SK-N-SH (cell line): ENCODE measurements at regions not wholly inside any gene's neighbourhood (a gene's known extent, or its start where the extent isn't known, plus 50 kb on each side); places are given as distances from the start of the nearest gene placed in this dataset.

ENCODE experiments used
- CTCF ChIA-PET: fragments of 300-600, 350-600 bp; formaldehyde crosslinking; extraction: SDS; loops from one replicate; lab custom pipeline; 2021; lab: Yijun Ruan, JAX
- POLR2A ChIA-PET: fragments of 350-600 bp; sonication (Branson Sonifier 250); formaldehyde crosslinking; extraction: SDS; loops from one replicate; lab custom pipeline; 2020; ENCODE audit warnings: antibody characterized with exemption, inconsistent platforms; lab: Yijun Ruan, JAX
- DNase-seq: peaks from one replicate; pipeline ENCODE4 v3.0.0; 2012
- H2AFZ ChIP-seq: fragments of 200-600 bp; sonication (generic); 2 replicates; pipeline ENCODE4 v1.8.1; 2016; ENCODE audit warnings: antibody characterized with exemption, mild to moderate bottlenecking, low read depth
- H3F3A ChIP-seq: fragments of 200-600 bp; sonication (generic); replicated peaks from 2 replicates; pipeline ENCODE3; 2016; ENCODE audit warnings: antibody characterized with exemption, mild to moderate bottlenecking; ENCODE audit not compliant: insufficient read depth
- H3K27ac ChIP-seq, 2 experiments: fragments of 200-500 bp in 1 of 2; fragments of 200-600 bp in 1 of 2; sonication (Bioruptor generic) in 1 of 2; sonication (generic), shearing (Covaris generic) in 1 of 2; 2 replicates each; pipeline versions ENCODE4 v1.5.1 to v1.6.1; 2014 to 2016; ENCODE audit warnings: low read depth in 2 of 2, inconsistent platforms in 1 of 2, low read length in 1 of 2, mild to moderate bottlenecking in 1 of 2, mixed read lengths in 1 of 2
- H3K27me3 ChIP-seq: fragments of 200-600 bp; sonication (generic), shearing (Covaris generic); 2 replicates; pipeline ENCODE4 v1.6.1; 2016; ENCODE audit warnings: mixed run types; ENCODE audit not compliant: insufficient read depth
- H3K36me3 ChIP-seq, 2 experiments: fragments of 200-500 bp in 1 of 2; fragments of 200-600 bp in 1 of 2; sonication (Bioruptor generic) in 1 of 2; sonication (generic) in 1 of 2; replicated peaks in 1 of 2; 2 replicates each; pipeline versions ENCODE3 to v1.5.1; 2014 to 2016; ENCODE audit warnings: low read length in 1 of 2, mild to moderate bottlenecking in 1 of 2; ENCODE audit not compliant: insufficient read depth in 2 of 2, control insufficient read depth in 1 of 2
- H3K4me1 ChIP-seq, 2 experiments: fragments of 200-500 bp in 1 of 2; fragments of 200-600 bp in 1 of 2; sonication (Bioruptor generic) in 1 of 2; sonication (generic), shearing (Covaris generic) in 1 of 2; 2 replicates each; pipeline versions ENCODE4 v1.5.1 to v1.6.1; 2014 to 2016; ENCODE audit warnings: low read depth in 1 of 2, low read length in 1 of 2, mixed run types in 1 of 2; ENCODE audit not compliant: insufficient read depth in 2 of 2, control insufficient read depth in 1 of 2
- H3K4me2 ChIP-seq: fragments of 200-600 bp; sonication (generic), shearing (Covaris generic); 2 replicates; pipeline ENCODE4 v1.6.1; 2017; ENCODE audit warnings: mixed run types
- H3K4me3 ChIP-seq, 2 experiments: fragments of 200-500 bp in 1 of 2; fragments of 200-600 bp in 1 of 2; sonication (Bioruptor generic) in 1 of 2; sonication (generic), shearing (Covaris generic) in 1 of 2; 2 replicates each; pipeline versions ENCODE4 v1.5.1 to v1.8.1; 2014 to 2016; ENCODE audit warnings: low read depth in 2 of 2, inconsistent platforms in 1 of 2, low read length in 1 of 2, mild to moderate bottlenecking in 1 of 2, mixed read lengths in 1 of 2, moderate library complexity in 1 of 2
- H3K79me2 ChIP-seq: fragments of 200-600 bp; sonication (generic); 2 replicates; pipeline ENCODE4 v1.8.1; 2017; ENCODE audit warnings: mild to moderate bottlenecking; ENCODE audit not compliant: insufficient read depth
- H3K9ac ChIP-seq: fragments of 200-600 bp; sonication (generic); 2 replicates; pipeline ENCODE4 v1.6.1; 2017; ENCODE audit warnings: mixed run types
- H3K9me2 ChIP-seq: fragments of 200-600 bp; sonication (generic); 2 replicates; pipeline ENCODE4 v1.6.1; 2017; ENCODE audit warnings: mixed run types
- H3K9me3 ChIP-seq: fragments of 200-600 bp; sonication (generic); 2 replicates; pipeline ENCODE4 v1.6.1; 2017; ENCODE audit warnings: mixed run types, mild to moderate bottlenecking, moderate library complexity
- H4K20me1 ChIP-seq: fragments of 200-600 bp; sonication (generic); 2 replicates; pipeline ENCODE4 v1.6.1; 2017; ENCODE audit warnings: mild to moderate bottlenecking, mixed run types; ENCODE audit not compliant: insufficient read depth
- FOXM1 ChIP-seq: IDR thresholded peaks from 2 replicates; pipeline ENCODE4 v1.4.0; 2012; ENCODE audit warnings: low read depth, mild to moderate bottlenecking
- JUND ChIP-seq: IDR thresholded peaks from 2 replicates; pipeline ENCODE4 v1.4.0; 2012
- MXI1 ChIP-seq: IDR thresholded peaks from 2 replicates; pipeline ENCODE4 v1.6.1; 2012; ENCODE audit warnings: mild to moderate bottlenecking, low read depth, low read length, improper control_type of control experiment
- NFIC ChIP-seq: IDR thresholded peaks from 2 replicates; pipeline ENCODE4 v1.4.0; 2012; ENCODE audit warnings: borderline replicate concordance
- RXRA ChIP-seq: IDR thresholded peaks from 2 replicates; pipeline ENCODE4 v1.4.0; 2012; ENCODE audit warnings: low read depth, mild to moderate bottlenecking, borderline replicate concordance
- SMC3 ChIP-seq: IDR thresholded peaks from 2 replicates; pipeline ENCODE4 v1.6.1; 2012; ENCODE audit warnings: low read depth, low read length, improper control_type of control experiment
- TAF1 ChIP-seq: IDR thresholded peaks from 2 replicates; pipeline ENCODE4 v1.6.1; 2012; ENCODE audit warnings: low read depth, mild to moderate bottlenecking, low read length, moderate library complexity, borderline replicate concordance
- WGBS: methylation state at CpG from one replicate; pipeline ENCODE4 v1.1.6; 2017; ENCODE audit warnings: low lambda C conversion rate; 5-methylcytosine and 5-hydroxymethylcytosine counted together
- TF ChIP-seq, protein P1 (sequence below): IDR thresholded peaks from 2 replicates; pipeline ENCODE4 v1.6.1; 2012; ENCODE audit warnings: mild to moderate bottlenecking, low read depth, low read length, moderate library complexity
- TF ChIP-seq, protein P2 (sequence below): IDR thresholded peaks from 2 replicates; pipeline ENCODE4 v1.4.0; 2012; ENCODE audit warnings: low read depth, borderline replicate concordance

DNA sequence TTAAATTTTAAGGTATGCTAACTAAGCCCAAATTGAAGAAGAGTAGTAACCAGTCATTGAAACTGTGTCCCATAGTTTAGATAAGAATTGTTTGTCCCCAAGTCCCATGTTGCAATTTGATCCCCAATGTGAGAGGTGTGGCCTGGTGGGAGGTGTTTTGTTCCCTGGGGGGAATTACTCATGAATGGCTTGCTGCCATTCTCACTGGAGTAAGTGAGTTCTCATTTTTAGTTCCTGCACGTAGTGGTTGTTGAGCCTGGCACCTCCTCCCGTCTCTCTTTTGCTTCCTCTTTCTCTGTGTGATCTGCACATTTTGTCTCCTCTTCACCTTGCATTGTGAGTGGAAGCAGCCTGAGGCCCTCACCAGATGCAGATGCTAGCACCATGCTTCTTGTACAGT, 1271.0 kb downstream of the NSUN3 start:
- Histone ChIP-seq H3K36me3 (no peaks in the 10 kb centered on the region), H3K9ac (no peak overlapping the region), H2AFZ (no peak overlapping the region), H3K27me3 (no peaks in the 10 kb centered on the region), H3K4me3 (no peak overlapping the region), H4K20me1 (no peaks in the 10 kb centered on the region), H3F3A (no peaks in the 10 kb centered on the region), H3K9me3 (no peaks in the 10 kb centered on the region), H3K9me2 (no peaks in the 10 kb centered on the region), H3K4me1 (no peaks in the 10 kb centered on the region), H3K27ac (no peak overlapping the region), H3K4me2 (no peak overlapping the region), H3K79me2 (no peaks in the 10 kb centered on the region)
- 57% methylated on average over 2 of the region's 2 CpGs for WGBS
- CTCF ChIA-PET, result no interaction called here
- no peak for TF ChIP-seq RXRA
- DNase-seq, result no peak
- POLR2A ChIA-PET, result no interaction called here

DNA sequence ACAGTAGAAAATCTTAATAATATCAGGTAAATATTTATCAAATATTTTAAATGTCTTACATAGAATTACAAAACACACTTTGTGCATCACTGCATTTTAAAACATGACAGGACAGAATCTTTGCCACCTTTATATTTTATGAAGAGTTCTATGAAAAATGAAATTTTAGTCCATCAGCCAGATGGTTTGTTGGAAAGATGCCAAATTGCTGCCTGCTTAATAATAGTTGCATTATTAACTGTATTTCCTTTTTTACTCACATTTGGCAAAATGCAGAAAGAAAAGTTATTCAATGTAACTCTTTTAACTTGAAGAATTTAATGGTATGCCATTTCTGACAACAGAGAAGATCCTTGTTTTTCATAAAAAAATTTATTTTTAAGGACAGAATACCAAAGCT, 1271.6 kb downstream of the NSUN3 start:
- H2AFZ ChIP-seq, result no peak overlapping the region
- CTCF ChIA-PET, result no interaction called here
- H3K9me3 ChIP-seq, result no peaks in the 10 kb centered on the region
- H3K9me2 ChIP-seq, result no peaks in the 10 kb centered on the region
- H3K27me3 ChIP-seq, result no peaks in the 10 kb centered on the region
- no peak overlapping the region for H3K4me2 ChIP-seq
- H3K4me1 ChIP-seq, result no peaks in the 10 kb centered on the region
- TF ChIP-seq JUND (no peak), SMC3 (no peak), RXRA (no peak), NFIC (no peak), FOXM1 (no peak), TAF1 (no peak), MXI1 (no peak)
- TF ChIP-seq, protein P1, sequence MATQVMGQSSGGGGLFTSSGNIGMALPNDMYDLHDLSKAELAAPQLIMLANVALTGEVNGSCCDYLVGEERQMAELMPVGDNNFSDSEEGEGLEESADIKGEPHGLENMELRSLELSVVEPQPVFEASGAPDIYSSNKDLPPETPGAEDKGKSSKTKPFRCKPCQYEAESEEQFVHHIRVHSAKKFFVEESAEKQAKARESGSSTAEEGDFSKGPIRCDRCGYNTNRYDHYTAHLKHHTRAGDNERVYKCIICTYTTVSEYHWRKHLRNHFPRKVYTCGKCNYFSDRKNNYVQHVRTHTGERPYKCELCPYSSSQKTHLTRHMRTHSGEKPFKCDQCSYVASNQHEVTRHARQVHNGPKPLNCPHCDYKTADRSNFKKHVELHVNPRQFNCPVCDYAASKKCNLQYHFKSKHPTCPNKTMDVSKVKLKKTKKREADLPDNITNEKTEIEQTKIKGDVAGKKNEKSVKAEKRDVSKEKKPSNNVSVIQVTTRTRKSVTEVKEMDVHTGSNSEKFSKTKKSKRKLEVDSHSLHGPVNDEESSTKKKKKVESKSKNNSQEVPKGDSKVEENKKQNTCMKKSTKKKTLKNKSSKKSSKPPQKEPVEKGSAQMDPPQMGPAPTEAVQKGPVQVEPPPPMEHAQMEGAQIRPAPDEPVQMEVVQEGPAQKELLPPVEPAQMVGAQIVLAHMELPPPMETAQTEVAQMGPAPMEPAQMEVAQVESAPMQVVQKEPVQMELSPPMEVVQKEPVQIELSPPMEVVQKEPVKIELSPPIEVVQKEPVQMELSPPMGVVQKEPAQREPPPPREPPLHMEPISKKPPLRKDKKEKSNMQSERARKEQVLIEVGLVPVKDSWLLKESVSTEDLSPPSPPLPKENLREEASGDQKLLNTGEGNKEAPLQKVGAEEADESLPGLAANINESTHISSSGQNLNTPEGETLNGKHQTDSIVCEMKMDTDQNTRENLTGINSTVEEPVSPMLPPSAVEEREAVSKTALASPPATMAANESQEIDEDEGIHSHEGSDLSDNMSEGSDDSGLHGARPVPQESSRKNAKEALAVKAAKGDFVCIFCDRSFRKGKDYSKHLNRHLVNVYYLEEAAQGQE, result no peak
- TF ChIP-seq, protein P2, sequence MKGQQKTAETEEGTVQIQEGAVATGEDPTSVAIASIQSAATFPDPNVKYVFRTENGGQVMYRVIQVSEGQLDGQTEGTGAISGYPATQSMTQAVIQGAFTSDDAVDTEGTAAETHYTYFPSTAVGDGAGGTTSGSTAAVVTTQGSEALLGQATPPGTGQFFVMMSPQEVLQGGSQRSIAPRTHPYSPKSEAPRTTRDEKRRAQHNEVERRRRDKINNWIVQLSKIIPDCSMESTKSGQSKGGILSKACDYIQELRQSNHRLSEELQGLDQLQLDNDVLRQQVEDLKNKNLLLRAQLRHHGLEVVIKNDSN, result no peak
- no peaks in the 10 kb centered on the region for H4K20me1 ChIP-seq
- H3K27ac ChIP-seq, result no peak overlapping the region
- POLR2A ChIA-PET, result no interaction called here
- H3K4me3 ChIP-seq, result no peak overlapping the region
- no peak overlapping the region for H3K9ac ChIP-seq
- no peaks in the 10 kb centered on the region for H3K36me3 ChIP-seq
- DNase-seq, result no peak
- H3K79me2 ChIP-seq, result no peaks in the 10 kb centered on the region
- H3F3A ChIP-seq, result no peaks in the 10 kb centered on the region
